HEK293T (cell line): ENCODE measurements at regions not wholly inside any gene's neighbourhood (a gene's known extent, or its start where the extent isn't known, plus 50 kb on each side); places are given as distances from the start of the nearest gene placed in this dataset.

Experiments used
- CTCF ChIA-PET: fragments of 350-600 bp; formaldehyde crosslinking; extraction: SDS; loops from one replicate; lab custom pipeline; 2021; ENCODE audit warnings: antibody characterized with exemption, inconsistent platforms; lab: Yijun Ruan, JAX
- POLR2A ChIA-PET: fragments of 350-600 bp; formaldehyde crosslinking; extraction: SDS; loops from one replicate; lab custom pipeline; 2020; ENCODE audit warnings: antibody characterized with exemption, inconsistent platforms; lab: Yijun Ruan, JAX
- DNase-seq: peaks from one replicate; pipeline ENCODE4 v3.0.0; 2012; ENCODE audit warnings: mixed read lengths; ENCODE audit errors: extremely low spot score
- ARNT ChIP-seq: fragments of 450-650 bp; IDR thresholded peaks from 2 replicates; pipeline ENCODE4 v1.6.1; 2017; ENCODE audit warnings: mild to moderate bottlenecking
- BHLHE40 ChIP-seq: fragments of 450-650 bp; IDR thresholded peaks from 2 replicates; pipeline ENCODE4 v1.6.1; 2016; ENCODE audit warnings: mild to moderate bottlenecking, moderate library complexity, borderline replicate concordance
- CTBP1 ChIP-seq: fragments of 450-650 bp; IDR thresholded peaks from 2 replicates; pipeline ENCODE4 v1.6.1; 2016; ENCODE audit warnings: borderline replicate concordance
- ELF4 ChIP-seq: fragments of 450-650 bp; IDR thresholded peaks from 2 replicates; pipeline ENCODE4 v1.6.1; 2017; ENCODE audit warnings: antibody characterized with exemption
- FOXA1 ChIP-seq: fragments of 450-650 bp; IDR thresholded peaks from 2 replicates; pipeline ENCODE4 v1.6.1; 2016; ENCODE audit warnings: mild to moderate bottlenecking
- FOXK2 ChIP-seq: fragments of 450-650 bp; IDR thresholded peaks from 2 replicates; pipeline ENCODE4 v1.6.1; 2016; ENCODE audit warnings: mild to moderate bottlenecking
- FOXM1 ChIP-seq: fragments of 450-650 bp; IDR thresholded peaks from 2 replicates; pipeline ENCODE4 v1.6.1; 2017; ENCODE audit warnings: mild to moderate bottlenecking, borderline replicate concordance
- HDGF ChIP-seq: fragments of 450-650 bp; IDR thresholded peaks from 2 replicates; pipeline ENCODE4 v1.6.1; 2017; ENCODE audit warnings: antibody characterized with exemption, borderline replicate concordance
- L3MBTL2 ChIP-seq: fragments of 450-650 bp; conservative IDR thresholded peaks from 2 replicates; pipeline ENCODE4 v1.6.1; 2016; ENCODE audit warnings: mild to moderate bottlenecking
- LEF1 ChIP-seq: fragments of 450-650 bp; IDR thresholded peaks from 2 replicates; pipeline ENCODE4 v1.6.1; 2017; ENCODE audit warnings: mild to moderate bottlenecking, borderline replicate concordance
- NFRKB ChIP-seq: fragments of 450-650 bp; IDR thresholded peaks from 2 replicates; pipeline ENCODE4 v1.6.1; 2016; ENCODE audit warnings: mild to moderate bottlenecking, moderate library complexity
- PKNOX1 ChIP-seq: fragments of 450-650 bp; IDR thresholded peaks from 2 replicates; pipeline ENCODE4 v1.6.1; 2016
- SP1 ChIP-seq: fragments of 450-650 bp; IDR thresholded peaks from 2 replicates; pipeline ENCODE4 v1.6.1; 2017
- SUZ12 ChIP-seq: fragments of 450-650 bp; IDR thresholded peaks from 2 replicates; pipeline ENCODE4 v1.6.1; 2016; ENCODE audit warnings: mild to moderate bottlenecking
- TARDBP ChIP-seq: fragments of 450-650 bp; IDR thresholded peaks from 2 replicates; pipeline ENCODE4 v1.6.1; 2016
- ZNF384 ChIP-seq: fragments of 450-650 bp; IDR thresholded peaks from 2 replicates; pipeline ENCODE4 v1.6.1; 2016

- ChIA-PET POLR2A (no interaction called here), CTCF (no interaction called here)
- DNase-seq: no peak
- TF ChIP-seq SP1 (no peak), PKNOX1 (no peak), ZNF384 (no peak), L3MBTL2 (no peak), HDGF (no peak), ELF4 (no peak), CTBP1 (no peak), SUZ12 (no peak), FOXA1 (no peak), NFRKB (no peak), BHLHE40 (no peak), ARNT (no peak), FOXM1 (no peak), FOXK2 (no peak), LEF1 (no peak), TARDBP (no peak)
Observed at GRCh38 chr3:22451501-22451900, 700.5 kb upstream of the ZNF385D start.

GRCh38 chr3:22453906-22454535, 703.0 kb upstream of the ZNF385D start:
- ChIA-PET CTCF (no interaction called here), POLR2A (no interaction called here)
- no peak for DNase-seq
- TF ChIP-seq NFRKB (no peak), HDGF (no peak), LEF1 (no peak), ARNT (no peak), ZNF384 (no peak), SP1 (no peak), FOXM1 (no peak), SUZ12 (no peak), L3MBTL2 (no peak), CTBP1 (no peak), TARDBP (no peak)

- TF ChIP-seq PKNOX1: no peak
- no peak for TF ChIP-seq LEF1
- no peak for TF ChIP-seq SP1
- TF ChIP-seq ZNF384: no peak
- TF ChIP-seq FOXK2: no peak
- no peak for TF ChIP-seq BHLHE40
- no peak for TF ChIP-seq HDGF
- TF ChIP-seq TARDBP: no peak
- no peak for TF ChIP-seq CTBP1
- no peak for TF ChIP-seq FOXM1
- no peak for TF ChIP-seq ELF4
- TF ChIP-seq L3MBTL2: no peak
- TF ChIP-seq ARNT: no peak
- TF ChIP-seq NFRKB: no peak
- no peak for TF ChIP-seq SUZ12
- TF ChIP-seq FOXA1: no peak
- POLR2A ChIA-PET: no interaction called here
- DNase-seq: no peak
- CTCF ChIA-PET: no interaction called here
Observed at GRCh38 chr3:22469995-22470394, 719.0 kb upstream of the ZNF385D start.

- ChIA-PET CTCF (no interaction called here), POLR2A (no interaction called here)
Observed at GRCh38 chr3:22471557-22471956, 720.5 kb upstream of the ZNF385D start.

GRCh38 chr3:22474706-22475445, 723.9 kb upstream of the ZNF385D start:
- ChIA-PET CTCF (no interaction called here), POLR2A (no interaction called here)
- TF ChIP-seq PKNOX1 (no peak), FOXM1 (no peak), HDGF (no peak), CTBP1 (no peak), SP1 (no peak), TARDBP (no peak), FOXA1 (no peak), BHLHE40 (no peak), FOXK2 (no peak), ARNT (no peak), ELF4 (no peak), L3MBTL2 (no peak), SUZ12 (no peak), NFRKB (no peak), LEF1 (no peak), ZNF384 (no peak)
- DNase-seq: no peak

More at GRCh38 chr3:22471557-22471956, 720.5 kb upstream of the ZNF385D start:
- TF ChIP-seq CTBP1 (no peak), TARDBP (no peak), LEF1 (no peak), FOXA1 (no peak), FOXK2 (no peak), SUZ12 (no peak), SP1 (no peak)
- no peak for DNase-seq
